ENCODE measurements at regions not wholly inside any gene's neighbourhood (a gene's known extent, or its start where the extent isn't known, plus 50 kb on each side); places are given as distances from the start of the nearest gene placed in this dataset.

DNA sequence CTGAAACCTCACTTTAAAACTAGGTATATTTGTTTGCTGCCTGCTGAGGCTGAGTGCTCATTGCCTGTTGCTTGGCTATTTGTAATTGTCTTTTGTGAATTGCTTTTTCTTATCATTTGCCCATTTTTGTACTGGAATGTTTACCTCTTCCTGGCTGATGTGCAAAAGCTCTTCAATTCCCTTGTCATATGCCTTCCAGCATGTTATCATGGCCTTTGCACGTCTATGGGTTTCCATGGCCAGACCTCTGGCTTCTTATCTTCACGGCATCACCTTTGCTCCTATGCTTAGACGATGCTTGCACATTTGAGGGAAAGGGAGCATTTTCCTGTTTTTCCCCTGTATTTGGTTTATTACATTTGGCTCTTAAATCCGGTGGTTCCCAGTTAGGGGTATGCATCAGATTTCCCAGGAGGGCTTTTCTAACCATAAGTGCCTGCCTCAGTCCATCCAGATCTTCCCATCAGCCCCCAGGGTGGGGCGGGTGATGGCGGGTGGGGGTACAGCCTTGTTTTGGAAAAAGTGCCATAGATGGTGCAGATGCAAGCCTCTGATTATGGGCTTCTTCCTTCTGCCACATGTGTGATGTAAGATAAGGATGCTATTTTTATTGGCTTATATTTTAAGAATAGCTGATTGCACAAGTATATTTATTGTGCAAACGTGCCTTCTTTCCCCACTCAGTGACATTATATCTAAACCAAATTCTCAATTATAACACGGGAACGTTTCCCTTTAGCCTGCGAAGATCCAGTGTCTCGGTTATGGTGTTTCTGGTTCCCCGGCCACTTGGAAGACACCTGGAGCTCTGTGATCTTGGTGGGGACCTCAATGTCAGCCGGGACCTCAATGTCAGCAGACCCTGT is 70.6 kb upstream of the SEPTIN5 start:
- TF ChIP-seq, protein P1, sequence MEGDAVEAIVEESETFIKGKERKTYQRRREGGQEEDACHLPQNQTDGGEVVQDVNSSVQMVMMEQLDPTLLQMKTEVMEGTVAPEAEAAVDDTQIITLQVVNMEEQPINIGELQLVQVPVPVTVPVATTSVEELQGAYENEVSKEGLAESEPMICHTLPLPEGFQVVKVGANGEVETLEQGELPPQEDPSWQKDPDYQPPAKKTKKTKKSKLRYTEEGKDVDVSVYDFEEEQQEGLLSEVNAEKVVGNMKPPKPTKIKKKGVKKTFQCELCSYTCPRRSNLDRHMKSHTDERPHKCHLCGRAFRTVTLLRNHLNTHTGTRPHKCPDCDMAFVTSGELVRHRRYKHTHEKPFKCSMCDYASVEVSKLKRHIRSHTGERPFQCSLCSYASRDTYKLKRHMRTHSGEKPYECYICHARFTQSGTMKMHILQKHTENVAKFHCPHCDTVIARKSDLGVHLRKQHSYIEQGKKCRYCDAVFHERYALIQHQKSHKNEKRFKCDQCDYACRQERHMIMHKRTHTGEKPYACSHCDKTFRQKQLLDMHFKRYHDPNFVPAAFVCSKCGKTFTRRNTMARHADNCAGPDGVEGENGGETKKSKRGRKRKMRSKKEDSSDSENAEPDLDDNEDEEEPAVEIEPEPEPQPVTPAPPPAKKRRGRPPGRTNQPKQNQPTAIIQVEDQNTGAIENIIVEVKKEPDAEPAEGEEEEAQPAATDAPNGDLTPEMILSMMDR (IDR thresholded peaks at IDR 0.05; ENCODE audit: borderline replicate concordance, extremely low read depth, low read length, poor library complexity, severe bottlenecking), result no peak
- no peak for TF ChIP-seq EZH2 (IDR thresholded peaks at IDR 0.05; ENCODE audit: borderline replicate concordance, low read depth, low read length, severe bottlenecking)
